ENCODE measurements at regions not wholly inside any gene's neighbourhood (a gene's known extent, or its start where the extent isn't known, plus 50 kb on each side); places are given as distances from the start of the nearest gene placed in this dataset.

- no peak for TF ChIP-seq CTCF (IDR thresholded peaks at IDR 0.05; ENCODE audit: low read depth, low read length, missing control alignments)
- no peak for DNase-seq (ENCODE audit: low read depth)
- H3K4me3 ChIP-seq (ENCODE audit: low read depth, low read length), result no peak overlapping the region
- in situ Hi-C loops (cut with HindIII; ENCODE audit: low sequenced_read_pairs), result no loop called here
Observed at GRCh38 chr10:78914060-78914378, 154.7 kb upstream of the ZMIZ1 start.

- in situ Hi-C loops (cut with HindIII; ENCODE audit: low sequenced_read_pairs), result no loop called here
- DNase-seq (ENCODE audit: low read depth), result no peak
- peak; percentile 38 for TF ChIP-seq CTCF (IDR thresholded peaks at IDR 0.05; ENCODE audit: low read depth, low read length, missing control alignments)
- H3K4me3 ChIP-seq (ENCODE audit: low read depth, low read length), result no peak overlapping the region
Observed at GRCh38 chr10:78914502-78915189, 154.1 kb upstream of the ZMIZ1 start.

- in situ Hi-C loops (cut with HindIII; ENCODE audit: low sequenced_read_pairs), result no loop called here
- no peak for TF ChIP-seq CTCF (IDR thresholded peaks at IDR 0.05; ENCODE audit: low read depth, low read length, missing control alignments)
- DNase-seq (ENCODE audit: low read depth), result no peak
Observed at GRCh38 chr10:78915190-78915518, 153.6 kb upstream of the ZMIZ1 start.

GRCh38 chr10:78916227-78916626, 152.5 kb upstream of the ZMIZ1 start:
- TF ChIP-seq CTCF (IDR thresholded peaks at IDR 0.05; ENCODE audit: low read depth, low read length, missing control alignments), result no peak
- H3K4me3 ChIP-seq (ENCODE audit: low read depth, low read length), result no peak overlapping the region
- in situ Hi-C loops (cut with HindIII; ENCODE audit: low sequenced_read_pairs), result no loop called here
- no peak for DNase-seq (ENCODE audit: low read depth)

More at GRCh38 chr10:78915190-78915518, 153.6 kb upstream of the ZMIZ1 start:
- no peak overlapping the region for H3K4me3 ChIP-seq (ENCODE audit: low read depth, low read length)

GRCh38 chr10:78919181-78919966, 149.4 kb upstream of the ZMIZ1 start:
- in situ Hi-C loops (cut with HindIII; ENCODE audit: low sequenced_read_pairs), result no loop called here
- H3K4me3 ChIP-seq (ENCODE audit: low read depth, low read length), result no peak overlapping the region
- DNase-seq (ENCODE audit: low read depth), result no peak
- TF ChIP-seq CTCF (IDR thresholded peaks at IDR 0.05; ENCODE audit: low read depth, low read length, missing control alignments), result no peak

- in situ Hi-C loops (cut with HindIII; ENCODE audit: low sequenced_read_pairs), result no loop called here
- no peak overlapping the region for H3K4me3 ChIP-seq (ENCODE audit: low read depth, low read length)
- no peak for TF ChIP-seq CTCF (IDR thresholded peaks at IDR 0.05; ENCODE audit: low read depth, low read length, missing control alignments)
- no peak for DNase-seq (ENCODE audit: low read depth)
Observed at GRCh38 chr10:78920011-78920410, 148.8 kb upstream of the ZMIZ1 start.
